Activated CD8-positive, alpha-beta T cell treated with anti-CD3 and anti-CD28 coated beads for 36 hours (primary cell): ENCODE measurements at regions not wholly inside any gene's neighbourhood (a gene's known extent, or its start where the extent isn't known, plus 50 kb on each side); places are given as distances from the start of the nearest gene placed in this dataset.

Source experiments
- ATAC-seq: fragments of 200-7000 bp; cut with Tn5 transposase; one replicate; pipeline ENCODE4 v1.10.0; 2021; ENCODE audit warnings: mild to moderate bottlenecking, moderate library complexity
- CTCF ChIA-PET: fragments of 350-600 bp; sonication (Branson Sonifier 250); formaldehyde crosslinking; loops from one replicate; lab custom pipeline; 2021; ENCODE audit warnings: antibody characterized with exemption; lab: Charles Lee
- POLR2A ChIA-PET: fragments of 350-600 bp; sonication (Branson Sonifier 250); formaldehyde crosslinking; loops from one replicate; lab custom pipeline; 2021; ENCODE audit warnings: antibody characterized with exemption; lab: Charles Lee
- DNase-seq: peaks from one replicate; pipeline ENCODE4 v3.0.0-alpha.2; 2020
- H3K27ac Mint-ChIP-seq: one replicate; pipeline ENCODE4 v1.8.0; 2021; ENCODE audit warnings: mild to moderate bottlenecking, mixed read lengths
- H3K27me3 Mint-ChIP-seq: one replicate; pipeline ENCODE4 v1.8.0; 2021; ENCODE audit warnings: mixed read lengths
- H3K36me3 Mint-ChIP-seq: one replicate; pipeline ENCODE4 v1.8.0; 2021; ENCODE audit warnings: low read depth, mixed read lengths
- H3K4me1 Mint-ChIP-seq: one replicate; pipeline ENCODE4 v1.8.0; 2021; ENCODE audit warnings: low read depth, mixed read lengths
- H3K4me3 Mint-ChIP-seq: one replicate; pipeline ENCODE4 v1.8.0; 2021; ENCODE audit warnings: mild to moderate bottlenecking, moderate library complexity, mixed read lengths
- H3K9me3 Mint-ChIP-seq: one replicate; pipeline ENCODE4 v1.8.0; 2021; ENCODE audit warnings: mixed read lengths
- intact Hi-C: fragments of 100-400 bp; cut with micrococcal nuclease; formaldehyde crosslinking; loops from one replicate; pipeline ENCODE4 v1.10.0; 2022
- TF ChIP-seq, protein P1 (sequence below): fragments of 200-600 bp; IDR thresholded peaks from one replicate; pipeline ENCODE4 v1.8.0; 2022; ENCODE audit warnings: antibody characterized with exemption, mild to moderate bottlenecking

DNA sequence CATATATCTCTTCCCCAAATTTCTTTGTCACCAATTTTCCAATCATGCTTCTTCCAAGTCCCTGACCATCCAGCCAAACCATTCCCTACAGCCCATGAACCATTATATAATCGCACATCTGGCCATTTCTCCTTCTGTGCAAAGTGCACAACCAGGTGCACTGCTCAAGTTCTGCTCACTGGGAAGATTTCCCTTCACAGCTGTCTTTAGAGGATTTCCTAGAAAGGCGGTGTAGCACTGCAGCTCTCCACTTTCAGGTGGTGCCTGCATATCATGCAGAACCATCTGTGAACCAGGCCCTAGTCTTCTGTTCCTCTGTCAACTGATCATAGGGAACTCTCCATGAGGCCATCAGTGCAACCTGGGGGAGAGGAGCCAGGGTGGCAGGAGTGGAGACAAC, 95.0 kb upstream of the CABCOCO1 start:
- no peaks in the 10 kb centered on the region for H3K4me1 Mint-ChIP-seq
- H3K36me3 Mint-ChIP-seq: no peaks in the 10 kb centered on the region
- no peak for DNase-seq
- peaks cover 3% of the 10 kb centered on the region for H3K27me3 Mint-ChIP-seq
- H3K9me3 Mint-ChIP-seq: peaks cover 5% of the 10 kb centered on the region
- ATAC-seq: no peak
- ChIA-PET POLR2A (no interaction called here), CTCF (no interaction called here)
- H3K27ac Mint-ChIP-seq: no peak overlapping the region
- intact Hi-C loops: no loop called here
- TF ChIP-seq, protein P1, sequence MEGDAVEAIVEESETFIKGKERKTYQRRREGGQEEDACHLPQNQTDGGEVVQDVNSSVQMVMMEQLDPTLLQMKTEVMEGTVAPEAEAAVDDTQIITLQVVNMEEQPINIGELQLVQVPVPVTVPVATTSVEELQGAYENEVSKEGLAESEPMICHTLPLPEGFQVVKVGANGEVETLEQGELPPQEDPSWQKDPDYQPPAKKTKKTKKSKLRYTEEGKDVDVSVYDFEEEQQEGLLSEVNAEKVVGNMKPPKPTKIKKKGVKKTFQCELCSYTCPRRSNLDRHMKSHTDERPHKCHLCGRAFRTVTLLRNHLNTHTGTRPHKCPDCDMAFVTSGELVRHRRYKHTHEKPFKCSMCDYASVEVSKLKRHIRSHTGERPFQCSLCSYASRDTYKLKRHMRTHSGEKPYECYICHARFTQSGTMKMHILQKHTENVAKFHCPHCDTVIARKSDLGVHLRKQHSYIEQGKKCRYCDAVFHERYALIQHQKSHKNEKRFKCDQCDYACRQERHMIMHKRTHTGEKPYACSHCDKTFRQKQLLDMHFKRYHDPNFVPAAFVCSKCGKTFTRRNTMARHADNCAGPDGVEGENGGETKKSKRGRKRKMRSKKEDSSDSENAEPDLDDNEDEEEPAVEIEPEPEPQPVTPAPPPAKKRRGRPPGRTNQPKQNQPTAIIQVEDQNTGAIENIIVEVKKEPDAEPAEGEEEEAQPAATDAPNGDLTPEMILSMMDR: no peak
- no peak overlapping the region for H3K4me3 Mint-ChIP-seq

DNA sequence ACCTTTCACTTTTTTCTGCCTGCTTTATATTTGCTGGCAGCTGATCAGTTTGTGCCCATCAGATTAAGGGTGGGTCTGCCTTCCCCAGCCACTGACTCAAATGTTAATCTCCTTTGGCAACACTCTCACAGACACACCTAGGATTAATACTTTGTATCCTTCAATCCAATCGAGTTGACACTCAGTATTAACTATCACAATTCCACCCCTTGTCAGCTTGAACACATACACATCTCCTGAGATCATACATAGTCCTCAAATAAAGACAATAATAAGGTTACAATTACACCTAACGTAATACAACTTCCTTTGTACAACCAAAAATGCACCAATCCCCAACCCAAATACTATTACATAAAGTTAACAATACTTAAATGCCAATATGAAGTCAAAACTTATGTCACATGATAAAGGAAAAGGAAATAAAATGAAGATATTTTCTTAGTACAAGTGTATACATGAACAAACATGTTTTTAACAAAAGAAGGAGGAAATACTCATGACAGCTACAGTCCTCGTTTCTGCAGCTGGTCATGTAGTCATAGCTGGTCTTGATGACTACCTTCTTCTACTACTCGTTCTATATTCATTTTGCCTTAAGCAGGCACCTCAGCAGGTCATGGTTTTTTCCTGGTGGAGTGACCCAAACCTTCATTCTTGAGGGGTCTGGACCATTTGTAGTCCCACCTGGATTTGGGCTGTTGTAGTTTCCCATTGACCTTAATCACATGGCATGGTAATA, 96.7 kb upstream of the CABCOCO1 start:
- intact Hi-C loops: no loop called here
- no peak overlapping the region for H3K27ac Mint-ChIP-seq
- H3K27me3 Mint-ChIP-seq: no peaks in the 10 kb centered on the region
- TF ChIP-seq, protein P1: no peak
- POLR2A ChIA-PET: no interaction called here
- no peaks in the 10 kb centered on the region for H3K36me3 Mint-ChIP-seq
- no peak for DNase-seq
- ATAC-seq: no peak
- no peak overlapping the region for H3K4me3 Mint-ChIP-seq
- CTCF ChIA-PET: no interaction called here
- peaks cover 5% of the 10 kb centered on the region for H3K9me3 Mint-ChIP-seq
- H3K4me1 Mint-ChIP-seq: no peaks in the 10 kb centered on the region

DNA sequence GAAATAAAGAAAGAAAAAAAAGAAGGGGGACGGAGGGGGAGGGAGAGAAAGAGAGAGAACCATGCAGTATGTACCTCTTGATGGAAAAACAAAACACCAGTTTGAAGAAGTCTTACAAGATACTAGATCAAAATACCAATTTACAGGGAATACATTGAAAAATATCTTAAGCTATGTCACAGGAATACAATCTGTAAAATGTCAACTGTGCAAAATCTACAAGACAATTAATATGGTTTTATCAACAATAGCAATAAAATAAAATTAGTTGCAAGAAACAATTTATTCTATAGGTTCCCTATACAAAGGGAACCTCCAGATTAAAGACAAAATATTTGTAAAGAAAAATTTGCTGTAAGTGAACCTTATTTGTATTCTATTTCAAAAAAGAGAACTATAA, 98.3 kb upstream of the CABCOCO1 start:
- H3K36me3 Mint-ChIP-seq: no peaks in the 10 kb centered on the region
- H3K27ac Mint-ChIP-seq: no peak overlapping the region
- intact Hi-C loops: no loop called here
- ATAC-seq: no peak
- no peaks in the 10 kb centered on the region for H3K9me3 Mint-ChIP-seq
- ChIA-PET CTCF (no interaction called here), POLR2A (no interaction called here)
- no peak for DNase-seq
- no peaks in the 10 kb centered on the region for H3K4me1 Mint-ChIP-seq
- no peaks in the 10 kb centered on the region for H3K27me3 Mint-ChIP-seq
- H3K4me3 Mint-ChIP-seq: no peak overlapping the region
- TF ChIP-seq, protein P1: no peak

DNA sequence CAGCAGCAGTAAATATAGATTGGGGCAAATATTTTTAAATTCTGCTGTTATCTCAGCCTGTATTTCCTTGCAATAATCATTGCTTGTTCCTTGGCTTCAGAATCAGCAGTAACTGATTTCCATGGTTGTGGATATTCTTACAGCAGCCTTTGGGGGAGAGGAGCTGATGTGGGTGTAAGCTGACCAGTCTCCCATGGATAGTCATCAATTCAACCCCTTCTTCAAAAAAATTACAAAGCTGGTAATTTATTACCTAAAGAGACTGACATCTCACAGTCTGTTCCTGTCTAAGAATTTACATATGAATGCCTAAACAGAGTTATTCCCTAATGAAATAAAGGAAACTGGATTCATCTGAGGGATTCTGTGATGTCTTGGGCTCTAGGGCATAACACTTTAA, 103.1 kb upstream of the CABCOCO1 start:
- no peaks in the 10 kb centered on the region for H3K36me3 Mint-ChIP-seq
- no peaks in the 10 kb centered on the region for H3K4me1 Mint-ChIP-seq
- DNase-seq: no peak
- no peak overlapping the region for H3K27ac Mint-ChIP-seq
- no peaks in the 10 kb centered on the region for H3K9me3 Mint-ChIP-seq
- intact Hi-C loops: no loop called here
- CTCF ChIA-PET: no interaction called here
- POLR2A ChIA-PET: no interaction called here
- no peak overlapping the region for H3K4me3 Mint-ChIP-seq
- peaks cover 5% of the 10 kb centered on the region for H3K27me3 Mint-ChIP-seq
- TF ChIP-seq, protein P1: no peak
- no peak for ATAC-seq

DNA sequence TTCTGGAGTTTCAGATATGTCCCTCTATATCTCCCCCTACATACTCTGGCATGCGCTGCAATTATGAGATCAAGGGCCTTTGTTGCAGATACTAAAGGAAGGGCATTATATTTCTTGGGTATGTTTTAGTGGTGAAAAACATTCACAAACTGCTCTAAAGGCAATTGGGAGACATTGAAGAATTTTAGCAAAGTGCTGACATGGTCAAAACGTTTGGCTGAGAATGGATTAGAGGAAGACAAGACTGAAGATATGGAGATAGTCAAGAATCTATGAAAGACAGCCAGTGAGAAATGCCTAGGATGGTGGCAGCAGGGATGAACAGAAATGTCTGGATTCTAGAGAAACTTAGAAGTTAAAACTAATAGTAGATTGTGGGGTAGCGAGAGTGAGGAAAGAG, 104.5 kb upstream of the CABCOCO1 start:
- intact Hi-C loops: no loop called here
- no peak overlapping the region for H3K27ac Mint-ChIP-seq
- no peaks in the 10 kb centered on the region for H3K9me3 Mint-ChIP-seq
- DNase-seq (no peak), ATAC-seq (no peak)
- CTCF ChIA-PET: no interaction called here
- POLR2A ChIA-PET: no interaction called here
- H3K4me1 Mint-ChIP-seq: no peaks in the 10 kb centered on the region
- TF ChIP-seq, protein P1: no peak
- no peaks in the 10 kb centered on the region for H3K36me3 Mint-ChIP-seq
- H3K27me3 Mint-ChIP-seq: peaks cover 5% of the 10 kb centered on the region
- H3K4me3 Mint-ChIP-seq: no peak overlapping the region
